ENCODE measurements at regions not wholly inside any gene's neighbourhood (a gene's known extent, or its start where the extent isn't known, plus 50 kb on each side); places are given as distances from the start of the nearest gene placed in this dataset.

DNA sequence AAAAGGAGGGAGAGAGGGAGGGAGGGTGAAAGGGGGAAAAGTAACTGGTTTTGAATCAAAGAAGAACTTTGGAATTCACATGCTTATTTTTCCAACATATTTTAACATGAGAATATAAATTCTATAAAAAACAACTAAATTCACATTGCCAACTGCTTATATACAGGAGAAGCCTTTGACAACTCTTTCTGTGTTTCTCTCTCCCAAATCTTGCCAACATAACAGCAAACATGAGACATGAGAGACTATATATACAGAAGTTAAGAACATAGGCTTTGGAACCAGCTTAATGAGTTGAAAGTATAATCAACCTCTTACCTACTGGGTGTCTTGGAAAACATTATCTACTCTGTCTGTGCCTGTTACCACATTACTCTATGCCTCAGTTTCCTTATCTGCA lies 493.3 kb downstream of the RFC3 start:
- no peak overlapping the region for H3K27ac ChIP-seq
- H3K4me1 ChIP-seq = no peaks in the 10 kb centered on the region
- no peak for TF ChIP-seq POLR2A (IDR thresholded peaks at IDR 0.05)
- no peak for TF ChIP-seq POLR2AphosphoS5 (IDR thresholded peaks at IDR 0.05; ENCODE audit: insufficient read depth in 1 of 2, low read depth in 1 of 2)
- TF ChIP-seq, protein P1, sequence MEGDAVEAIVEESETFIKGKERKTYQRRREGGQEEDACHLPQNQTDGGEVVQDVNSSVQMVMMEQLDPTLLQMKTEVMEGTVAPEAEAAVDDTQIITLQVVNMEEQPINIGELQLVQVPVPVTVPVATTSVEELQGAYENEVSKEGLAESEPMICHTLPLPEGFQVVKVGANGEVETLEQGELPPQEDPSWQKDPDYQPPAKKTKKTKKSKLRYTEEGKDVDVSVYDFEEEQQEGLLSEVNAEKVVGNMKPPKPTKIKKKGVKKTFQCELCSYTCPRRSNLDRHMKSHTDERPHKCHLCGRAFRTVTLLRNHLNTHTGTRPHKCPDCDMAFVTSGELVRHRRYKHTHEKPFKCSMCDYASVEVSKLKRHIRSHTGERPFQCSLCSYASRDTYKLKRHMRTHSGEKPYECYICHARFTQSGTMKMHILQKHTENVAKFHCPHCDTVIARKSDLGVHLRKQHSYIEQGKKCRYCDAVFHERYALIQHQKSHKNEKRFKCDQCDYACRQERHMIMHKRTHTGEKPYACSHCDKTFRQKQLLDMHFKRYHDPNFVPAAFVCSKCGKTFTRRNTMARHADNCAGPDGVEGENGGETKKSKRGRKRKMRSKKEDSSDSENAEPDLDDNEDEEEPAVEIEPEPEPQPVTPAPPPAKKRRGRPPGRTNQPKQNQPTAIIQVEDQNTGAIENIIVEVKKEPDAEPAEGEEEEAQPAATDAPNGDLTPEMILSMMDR (IDR thresholded peaks at IDR 0.05) = no peak
- H3K27me3 ChIP-seq = no peaks in the 10 kb centered on the region
- no peak overlapping the region for H3K4me3 ChIP-seq
- DNase-seq (ENCODE audit: extremely low spot score in 2 of 2) = no peak
- no peaks in the 10 kb centered on the region for H3K36me3 ChIP-seq
- H3K9me3 ChIP-seq = no peaks in the 10 kb centered on the region
- intact Hi-C loops (cut with DNase I) = no loop called here

DNA sequence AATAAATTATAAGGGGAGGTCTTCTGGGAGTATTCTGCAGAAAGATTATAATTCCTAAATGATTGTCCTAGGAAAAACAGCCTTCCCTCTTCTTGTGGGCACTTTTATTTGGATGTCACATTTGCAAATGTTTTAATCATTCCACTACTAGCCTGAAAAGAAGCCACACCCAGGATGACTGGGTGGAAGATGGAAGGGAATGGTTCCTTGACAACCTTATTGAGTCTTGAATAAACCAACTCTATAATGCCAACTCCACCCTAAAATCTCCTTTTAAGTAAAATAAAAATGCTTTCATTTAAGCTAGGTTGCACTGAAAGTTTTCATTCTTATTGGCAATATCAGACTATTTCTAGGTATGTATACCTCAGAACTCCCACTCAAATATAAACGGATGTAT lies 494.6 kb downstream of the RFC3 start:
- no peaks in the 10 kb centered on the region for H3K36me3 ChIP-seq
- no peak overlapping the region for H3K4me3 ChIP-seq
- TF ChIP-seq, protein P1 (IDR thresholded peaks at IDR 0.05) = no peak
- TF ChIP-seq POLR2AphosphoS5 (IDR thresholded peaks at IDR 0.05; ENCODE audit: insufficient read depth in 1 of 2, low read depth in 1 of 2) (no peak), POLR2A (IDR thresholded peaks at IDR 0.05) (no peak)
- H3K27ac ChIP-seq = no peak overlapping the region
- intact Hi-C loops (cut with DNase I) = no loop called here
- no peaks in the 10 kb centered on the region for H3K4me1 ChIP-seq
- H3K27me3 ChIP-seq = no peaks in the 10 kb centered on the region
- H3K9me3 ChIP-seq = no peaks in the 10 kb centered on the region
- DNase-seq (ENCODE audit: extremely low spot score in 2 of 2) = no peak

DNA sequence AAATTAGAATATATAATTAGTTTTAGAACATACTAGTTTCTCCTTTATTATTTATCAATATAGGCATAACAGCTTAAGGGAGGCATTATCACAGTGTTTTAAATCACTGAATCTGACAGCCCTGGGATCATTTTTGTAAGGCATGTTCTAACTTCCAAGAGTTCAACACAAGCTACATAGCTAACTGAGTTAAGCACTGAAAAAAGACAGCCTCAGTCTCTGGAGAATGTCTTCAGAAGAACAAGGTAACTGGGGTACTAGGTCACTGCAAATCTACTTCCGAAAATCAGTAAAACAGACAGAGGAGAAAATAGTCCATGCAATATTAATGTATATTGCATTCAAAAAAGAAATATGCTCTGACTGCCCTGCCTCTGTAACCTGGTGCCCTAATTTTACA lies 502.1 kb downstream of the RFC3 start:
- H3K27ac ChIP-seq = no peak overlapping the region
- no peak overlapping the region for H3K4me3 ChIP-seq
- no peaks in the 10 kb centered on the region for H3K36me3 ChIP-seq
- no peak for DNase-seq (ENCODE audit: extremely low spot score in 2 of 2)
- intact Hi-C loops (cut with DNase I) = loop anchor here (5.0 kb wide), 1 partner anchor 1518 kb away; no protein-coding TSS in a partner anchor
- H3K4me1 ChIP-seq = no peaks in the 10 kb centered on the region
- TF ChIP-seq POLR2AphosphoS5 (IDR thresholded peaks at IDR 0.05; ENCODE audit: insufficient read depth in 1 of 2, low read depth in 1 of 2) = no peak
- no peak for TF ChIP-seq POLR2A (IDR thresholded peaks at IDR 0.05)
- TF ChIP-seq, protein P1 (IDR thresholded peaks at IDR 0.05) = no peak
- H3K27me3 ChIP-seq = no peaks in the 10 kb centered on the region
- H3K9me3 ChIP-seq = no peaks in the 10 kb centered on the region

DNA sequence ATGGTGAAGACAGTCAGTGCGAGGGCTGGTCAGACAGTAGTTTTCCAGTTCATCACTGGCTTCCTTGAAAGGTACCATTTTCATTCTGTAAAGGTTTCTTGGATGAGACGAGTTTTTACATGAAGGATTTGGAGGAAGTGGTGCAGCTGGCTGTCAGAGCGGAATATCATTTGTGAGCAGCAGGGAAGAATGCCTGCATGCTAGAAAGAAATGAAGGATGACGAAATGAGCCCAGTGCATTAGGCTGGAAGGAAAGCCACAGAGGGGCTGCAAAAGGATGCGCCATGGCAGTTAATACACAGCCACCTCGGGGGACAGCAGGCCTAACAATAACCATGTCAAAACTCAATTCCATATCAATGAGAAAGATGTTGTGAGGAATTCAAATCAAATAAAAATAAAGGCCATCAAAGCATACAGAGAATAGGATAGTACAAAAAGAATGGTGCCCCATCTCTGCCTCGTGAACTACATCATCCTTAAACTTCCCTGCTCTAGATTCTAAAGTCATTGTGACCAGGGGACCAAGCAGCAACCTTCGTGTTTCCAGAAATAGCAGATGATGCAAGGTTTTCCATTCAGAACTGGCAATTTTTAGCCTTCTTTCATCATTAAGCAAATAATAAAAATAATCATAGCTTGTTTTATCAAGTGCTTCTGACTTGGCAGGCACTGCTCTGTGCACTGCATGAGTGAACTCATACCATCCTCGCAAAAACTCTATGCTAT lies 504.2 kb downstream of the RFC3 start:
- H3K27me3 ChIP-seq = no peaks in the 10 kb centered on the region
- H3K4me3 ChIP-seq = no peak overlapping the region
- no peaks in the 10 kb centered on the region for H3K9me3 ChIP-seq
- no peak overlapping the region for H3K27ac ChIP-seq
- intact Hi-C loops (cut with DNase I) = loop anchor here (5.0 kb wide), 1 partner anchor 1520 kb away; no protein-coding TSS in a partner anchor
- DNase-seq (ENCODE audit: extremely low spot score in 2 of 2) = no peak
- H3K36me3 ChIP-seq = no peaks in the 10 kb centered on the region
- no peaks in the 10 kb centered on the region for H3K4me1 ChIP-seq
- no peak for TF ChIP-seq POLR2AphosphoS5 (IDR thresholded peaks at IDR 0.05; ENCODE audit: insufficient read depth in 1 of 2, low read depth in 1 of 2)
- TF ChIP-seq POLR2A (IDR thresholded peaks at IDR 0.05) = no peak
- TF ChIP-seq, protein P1 (IDR thresholded peaks at IDR 0.05) = no peak

DNA sequence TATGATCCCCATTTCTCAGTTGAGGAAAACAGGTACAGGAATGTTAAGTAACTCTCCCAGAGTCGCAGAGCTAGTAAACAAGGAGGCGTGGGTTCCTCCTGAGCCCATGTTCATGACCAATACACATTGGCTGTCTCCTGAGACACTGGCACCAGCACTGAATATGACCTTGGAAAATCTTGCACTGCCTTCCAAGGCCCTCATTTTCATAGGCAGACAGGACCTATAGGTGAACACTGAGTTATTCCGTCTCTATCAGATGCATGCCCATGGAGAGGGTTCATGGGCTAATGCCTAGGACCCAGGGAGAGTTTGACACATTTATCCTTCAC lies 504.8 kb downstream of the RFC3 start:
- DNase-seq (ENCODE audit: extremely low spot score in 2 of 2) = no peak
- Histone ChIP-seq H3K27ac (no peak overlapping the region), H3K4me3 (no peak overlapping the region), H3K27me3 (no peaks in the 10 kb centered on the region), H3K36me3 (no peaks in the 10 kb centered on the region), H3K9me3 (no peaks in the 10 kb centered on the region), H3K4me1 (no peaks in the 10 kb centered on the region)
- intact Hi-C loops (cut with DNase I) = loop anchor here (5.0 kb wide), 1 partner anchor 1520 kb away; no protein-coding TSS in a partner anchor
- TF ChIP-seq POLR2A (IDR thresholded peaks at IDR 0.05) (no peak), POLR2AphosphoS5 (IDR thresholded peaks at IDR 0.05; ENCODE audit: insufficient read depth in 1 of 2, low read depth in 1 of 2) (no peak)
- TF ChIP-seq, protein P1 (IDR thresholded peaks at IDR 0.05) = no peak

Data from vagina (tissue), 2 donors.